ENCODE measurements at regions not wholly inside any gene's neighbourhood (a gene's known extent, or its start where the extent isn't known, plus 50 kb on each side); places are given as distances from the start of the nearest gene placed in this dataset.

DNA sequence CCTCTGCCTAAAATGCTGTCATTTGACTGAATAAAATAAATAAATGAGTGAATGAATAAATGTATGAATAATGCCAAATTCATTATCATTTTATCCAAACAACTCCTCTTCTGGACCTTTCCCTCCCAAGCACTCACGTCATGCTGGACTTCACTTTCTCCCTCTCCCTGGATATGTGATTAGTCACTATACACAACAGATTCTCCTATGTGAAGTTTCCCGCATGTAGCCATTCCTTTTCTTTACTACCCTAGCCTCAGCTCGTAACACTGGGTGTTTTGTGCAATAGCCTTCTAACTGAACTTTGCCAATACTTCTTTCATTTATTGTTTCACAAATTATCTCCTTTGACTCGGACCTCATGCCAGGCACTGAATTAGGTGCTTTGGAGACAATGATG is 87.6 kb upstream of the IL6 start:
- peaks cover 0 to 3% (median 0%) of the 10 kb centered on the region in 9 donors for H3K4me1 ChIP-seq
- no peak overlapping the region for H3K27ac ChIP-seq
- no peaks in the 10 kb centered on the region for H3K27me3 ChIP-seq
- ATAC-seq (no peak), DNase-seq (no peak)
- WGBS, 2 donors = 76 to 83% methylated on average over 4 of the region's 4 CpGs
- peaks cover 0 to 36% (median 15%) of the 10 kb centered on the region in 11 donors for H3K9me3 ChIP-seq
- intact Hi-C loops (cut with DNase I) = no loop called here
- no peaks in the 10 kb centered on the region for H3K36me3 ChIP-seq
- TF ChIP-seq, protein P1, sequence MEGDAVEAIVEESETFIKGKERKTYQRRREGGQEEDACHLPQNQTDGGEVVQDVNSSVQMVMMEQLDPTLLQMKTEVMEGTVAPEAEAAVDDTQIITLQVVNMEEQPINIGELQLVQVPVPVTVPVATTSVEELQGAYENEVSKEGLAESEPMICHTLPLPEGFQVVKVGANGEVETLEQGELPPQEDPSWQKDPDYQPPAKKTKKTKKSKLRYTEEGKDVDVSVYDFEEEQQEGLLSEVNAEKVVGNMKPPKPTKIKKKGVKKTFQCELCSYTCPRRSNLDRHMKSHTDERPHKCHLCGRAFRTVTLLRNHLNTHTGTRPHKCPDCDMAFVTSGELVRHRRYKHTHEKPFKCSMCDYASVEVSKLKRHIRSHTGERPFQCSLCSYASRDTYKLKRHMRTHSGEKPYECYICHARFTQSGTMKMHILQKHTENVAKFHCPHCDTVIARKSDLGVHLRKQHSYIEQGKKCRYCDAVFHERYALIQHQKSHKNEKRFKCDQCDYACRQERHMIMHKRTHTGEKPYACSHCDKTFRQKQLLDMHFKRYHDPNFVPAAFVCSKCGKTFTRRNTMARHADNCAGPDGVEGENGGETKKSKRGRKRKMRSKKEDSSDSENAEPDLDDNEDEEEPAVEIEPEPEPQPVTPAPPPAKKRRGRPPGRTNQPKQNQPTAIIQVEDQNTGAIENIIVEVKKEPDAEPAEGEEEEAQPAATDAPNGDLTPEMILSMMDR (IDR thresholded peaks at IDR 0.05) = no peak
- H3K4me3 ChIP-seq = no peak overlapping the region

DNA sequence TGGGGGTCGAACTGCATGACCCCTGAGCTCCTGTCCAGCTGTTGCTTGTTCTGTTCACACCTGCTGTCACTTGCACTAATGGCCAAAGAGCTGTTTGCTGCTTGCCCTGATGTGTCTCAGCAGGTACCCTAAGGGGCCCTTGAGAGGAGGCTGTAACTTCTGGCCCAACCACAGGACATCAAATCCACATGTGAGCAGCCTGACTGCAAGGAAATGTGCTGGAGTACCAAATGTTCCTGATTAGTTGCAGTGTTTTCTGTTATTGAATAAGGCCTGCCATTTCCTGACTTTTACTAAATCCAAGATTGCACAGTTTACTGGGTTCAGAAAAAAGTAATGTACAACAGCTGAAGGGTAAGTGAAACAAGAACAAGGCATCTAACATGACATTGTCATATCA is 91.7 kb upstream of the IL6 start:
- TF ChIP-seq, protein P1 (IDR thresholded peaks at IDR 0.05) = no peak
- H3K4me1 ChIP-seq = peaks cover 0 to 28% (median 16%) of the 10 kb centered on the region in 9 donors
- no peak overlapping the region for H3K4me3 ChIP-seq
- H3K27me3 ChIP-seq = peaks cover 0 to 3% (median 0%) of the 10 kb centered on the region in 7 donors
- H3K9me3 ChIP-seq = no peaks in the 10 kb centered on the region
- 69 to 70% methylated on average over 1 of the region's 1 CpG for WGBS, 2 donors
- DNase-seq = no peak
- ATAC-seq = peak in 3 of 8 donors; percentile 46 to 83 (median 58)
- no peak overlapping the region for H3K27ac ChIP-seq
- no peaks in the 10 kb centered on the region for H3K36me3 ChIP-seq
- intact Hi-C loops (cut with DNase I) = no loop called here

DNA sequence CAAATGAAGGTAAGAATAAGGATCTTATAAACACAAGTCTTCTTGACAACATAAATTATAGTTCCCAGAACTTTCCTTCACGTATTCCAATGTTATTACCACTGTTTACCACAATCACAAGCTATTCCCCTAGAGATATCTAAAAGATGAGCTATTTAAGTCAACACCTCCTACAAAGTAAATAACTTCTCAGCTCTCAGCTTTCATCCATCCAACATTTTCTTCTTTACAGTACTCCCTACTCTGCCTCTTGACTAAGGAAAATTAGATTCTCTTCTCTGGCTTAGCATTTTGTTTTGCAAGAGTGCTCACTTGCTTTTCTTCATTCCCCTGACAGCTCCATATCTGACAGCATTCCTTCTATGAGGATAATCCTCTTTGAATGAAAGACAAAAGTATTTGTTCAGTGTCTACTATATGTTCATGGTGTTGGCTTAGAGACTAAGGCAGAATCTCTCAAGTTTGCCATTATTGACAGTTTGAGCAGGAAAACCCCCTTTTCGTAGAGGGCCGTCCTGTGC is 93.0 kb upstream of the IL6 start:
- DNase-seq (no peak), ATAC-seq (no peak)
- intact Hi-C loops (cut with DNase I) = no loop called here
- H3K4me1 ChIP-seq = peaks cover 0 to 33% (median 16%) of the 10 kb centered on the region in 9 donors
- H3K4me3 ChIP-seq = no peak overlapping the region
- no peaks in the 10 kb centered on the region for H3K9me3 ChIP-seq
- TF ChIP-seq, protein P1 (IDR thresholded peaks at IDR 0.05) = no peak
- no peaks in the 10 kb centered on the region for H3K36me3 ChIP-seq
- H3K27me3 ChIP-seq = peaks cover 0 to 3% (median 0%) of the 10 kb centered on the region in 7 donors
- peak overlapping the region in 1 of 10 donors; percentile 24 for H3K27ac ChIP-seq
- WGBS, 2 donors = 62 to 82% methylated on average over 3 of the region's 3 CpGs

DNA sequence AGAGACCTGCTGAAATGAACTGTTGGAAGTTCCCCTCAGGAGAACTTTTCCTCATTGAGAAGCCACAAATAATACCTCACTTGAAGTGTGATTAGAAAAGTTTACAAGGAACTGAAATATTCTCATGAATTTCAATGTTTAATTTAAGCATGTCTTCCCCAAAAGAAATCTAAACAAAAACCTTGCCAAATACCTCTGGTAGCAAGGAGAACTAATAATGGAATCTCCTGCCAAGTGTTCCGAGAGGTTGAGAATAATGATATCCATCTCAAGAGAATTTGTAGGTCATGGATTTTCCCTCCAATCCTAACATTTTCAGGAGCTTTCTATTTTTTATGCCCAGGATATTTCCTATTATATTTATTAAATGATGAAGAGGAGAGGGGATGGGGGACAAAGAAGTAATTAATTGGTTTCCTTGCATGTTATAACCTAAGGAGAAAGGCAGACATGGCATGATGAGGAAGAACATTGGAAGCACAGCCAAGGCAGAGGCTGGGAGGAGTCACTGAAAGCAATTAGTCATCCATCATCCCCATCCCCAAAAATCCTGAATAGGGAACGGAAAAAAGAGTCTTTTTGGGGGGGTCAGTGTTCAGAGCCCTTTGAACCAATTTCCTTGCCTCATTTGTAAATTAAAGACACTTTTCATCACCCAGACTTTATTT is 93.6 kb upstream of the IL6 start:
- ATAC-seq (no peak), DNase-seq (no peak)
- no peaks in the 10 kb centered on the region for H3K9me3 ChIP-seq
- intact Hi-C loops (cut with DNase I) = no loop called here
- H3K27me3 ChIP-seq = peaks cover 0 to 3% (median 0%) of the 10 kb centered on the region in 7 donors
- peak overlapping the region in 1 of 10 donors; percentile 24 for H3K27ac ChIP-seq
- H3K4me3 ChIP-seq = no peak overlapping the region
- 40 to 56% methylated on average over 2 of the region's 2 CpGs for WGBS, 2 donors
- H3K4me1 ChIP-seq = peaks cover 0 to 37% (median 16%) of the 10 kb centered on the region in 9 donors
- TF ChIP-seq, protein P1 (IDR thresholded peaks at IDR 0.05) = no peak
- H3K36me3 ChIP-seq = no peaks in the 10 kb centered on the region
